Neural cell (in vitro differentiated cells): ENCODE measurements at regions not wholly inside any gene's neighbourhood (a gene's known extent, or its start where the extent isn't known, plus 50 kb on each side); places are given as distances from the start of the nearest gene placed in this dataset.

ENCODE experiments used
- H2AFZ ChIP-seq: fragments of 200-600, 300-800 bp; sonication (generic), shearing (Covaris generic); 2 replicates; pipeline ENCODE4 v1.6.0; 2014; ENCODE audit warnings: low read depth, mild to moderate bottlenecking, antibody characterized with exemption, low read length, moderate library complexity
- H3F3A ChIP-seq: fragments of 200-600 bp; shearing (Covaris generic); 2 replicates; pipeline ENCODE4 v1.6.1; 2016; ENCODE audit warnings: mild to moderate bottlenecking, moderate library complexity, mixed read lengths, antibody characterized with exemption, low read length; ENCODE audit not compliant: insufficient read depth, poor library complexity, severe bottlenecking
- H3K27ac ChIP-seq: fragments of 200-600, 300-800 bp; sonication (generic), shearing (Covaris generic); 2 replicates; pipeline ENCODE4 v1.5.1; 2014; ENCODE audit warnings: mild to moderate bottlenecking, low read length, moderate library complexity
- H3K27me3 ChIP-seq: fragments of 300-800, 200-600 bp; sonication (generic), shearing (Covaris generic); 2 replicates; pipeline ENCODE4 v1.6.0; 2014; ENCODE audit warnings: mild to moderate bottlenecking, low read depth, low read length, moderate library complexity; ENCODE audit not compliant: insufficient read depth
- H3K36me3 ChIP-seq: fragments of 300-800, 200-600 bp; sonication (generic), shearing (Covaris generic); 2 replicates; pipeline ENCODE4 v1.5.1; 2014; ENCODE audit warnings: mild to moderate bottlenecking, antibody characterized with exemption, low read length, moderate library complexity; ENCODE audit not compliant: insufficient read depth
- H3K4me2 ChIP-seq: fragments of 300-800, 200-600 bp; sonication (generic), shearing (Covaris generic); 2 replicates; pipeline ENCODE4 v1.6.0; 2014; ENCODE audit warnings: mild to moderate bottlenecking, low read length
- H3K4me3 ChIP-seq: fragments of 300-800, 200-600 bp; sonication (generic), shearing (Covaris generic); 2 replicates; pipeline ENCODE4 v1.5.1; 2014; ENCODE audit warnings: mild to moderate bottlenecking, low read length, moderate library complexity
- H3K79me2 ChIP-seq: fragments of 200-600 bp; shearing (Covaris generic); replicated peaks from 2 replicates; pipeline ENCODE4 v1.6.0; 2014; ENCODE audit warnings: mild to moderate bottlenecking, low read length, moderate library complexity; ENCODE audit not compliant: insufficient read depth
- H3K9ac ChIP-seq: fragments of 300-800, 200-600 bp; sonication (generic), shearing (Covaris generic); 2 replicates; pipeline ENCODE4 v1.6.1; 2016; ENCODE audit warnings: mild to moderate bottlenecking, low read length, mixed read lengths
- H3K9me2 ChIP-seq: fragments of 200-600 bp; shearing (Covaris generic); 2 replicates; pipeline ENCODE4 v1.6.1; 2016; ENCODE audit warnings: mild to moderate bottlenecking, low read length, mixed read lengths; ENCODE audit not compliant: insufficient read depth
- H3K9me3 ChIP-seq: fragments of 200-600, 300-800 bp; sonication (generic), shearing (Covaris generic); 2 replicates; pipeline ENCODE4 v1.6.1; 2016; ENCODE audit warnings: mild to moderate bottlenecking, mixed run types, low read length, moderate library complexity, mixed read lengths
- H4K20me1 ChIP-seq: fragments of 200-600 bp; shearing (Covaris generic); 2 replicates; pipeline ENCODE4 v1.6.1; 2016; ENCODE audit warnings: mild to moderate bottlenecking, mixed run types; ENCODE audit not compliant: insufficient read depth
- EP300 ChIP-seq: fragments of 450-650 bp; conservative IDR thresholded peaks from 2 replicates; pipeline ENCODE4 v1.6.1; 2014; ENCODE audit warnings: antibody characterized with exemption, mild to moderate bottlenecking, moderate library complexity; ENCODE audit not compliant: poor library complexity, severe bottlenecking
- EZH2 ChIP-seq: fragments of 200-600, 300-800 bp; shearing (Covaris generic), sonication (generic); IDR thresholded peaks from 2 replicates; pipeline ENCODE4 v1.6.1; 2014; ENCODE audit warnings: antibody characterized with exemption, low read length, borderline replicate concordance, mild to moderate bottlenecking; ENCODE audit not compliant: insufficient read depth, poor library complexity, severe bottlenecking
- MXI1 ChIP-seq: fragments of 450-650 bp; conservative IDR thresholded peaks from 2 replicates; pipeline ENCODE4 v1.6.1; 2014; ENCODE audit warnings: antibody characterized with exemption, mild to moderate bottlenecking; ENCODE audit not compliant: poor library complexity, severe bottlenecking
- POLR2AphosphoS5 ChIP-seq: IDR thresholded peaks from 2 replicates; pipeline ENCODE4 v1.6.1; 2012
- RAD21 ChIP-seq: fragments of 450-650 bp; conservative IDR thresholded peaks from 2 replicates; pipeline ENCODE4 v1.6.1; 2014; ENCODE audit warnings: antibody characterized with exemption, mild to moderate bottlenecking, moderate library complexity
- REST ChIP-seq: IDR thresholded peaks from 2 replicates; pipeline ENCODE4 v1.6.1; 2012; ENCODE audit warnings: borderline replicate concordance
- SMC3 ChIP-seq: fragments of 450-650 bp; conservative IDR thresholded peaks from 2 replicates; pipeline ENCODE4 v1.6.1; 2014; ENCODE audit warnings: antibody characterized with exemption, mild to moderate bottlenecking, moderate library complexity; ENCODE audit not compliant: poor library complexity
- TAF1 ChIP-seq: IDR thresholded peaks from 2 replicates; pipeline ENCODE4 v1.6.1; 2012; ENCODE audit warnings: low read depth
- TF ChIP-seq, protein P1 (sequence below): fragments of 450-650 bp; IDR thresholded peaks from 2 replicates; pipeline ENCODE4 v1.5.1; 2014; ENCODE audit warnings: antibody characterized with exemption, mild to moderate bottlenecking, moderate library complexity; ENCODE audit not compliant: poor library complexity, severe bottlenecking

- Histone ChIP-seq H3K9me2 (no peaks in the 10 kb centered on the region), H4K20me1 (no peaks in the 10 kb centered on the region), H3K4me3 (no peak overlapping the region), H3K27ac (no peak overlapping the region), H3F3A (no peaks in the 10 kb centered on the region), H3K9me3 (no peaks in the 10 kb centered on the region), H3K4me2 (no peak overlapping the region), H3K36me3 (no peaks in the 10 kb centered on the region), H3K79me2 (no peaks in the 10 kb centered on the region), H2AFZ (no peak overlapping the region), H3K27me3 (no peaks in the 10 kb centered on the region), H3K9ac (no peak overlapping the region)
- TF ChIP-seq EZH2 = no peak
- no peak for TF ChIP-seq EP300
- TF ChIP-seq REST = no peak
- TF ChIP-seq SMC3 = no peak
- no peak for TF ChIP-seq TAF1
- TF ChIP-seq POLR2AphosphoS5 = no peak
- TF ChIP-seq, protein P1, sequence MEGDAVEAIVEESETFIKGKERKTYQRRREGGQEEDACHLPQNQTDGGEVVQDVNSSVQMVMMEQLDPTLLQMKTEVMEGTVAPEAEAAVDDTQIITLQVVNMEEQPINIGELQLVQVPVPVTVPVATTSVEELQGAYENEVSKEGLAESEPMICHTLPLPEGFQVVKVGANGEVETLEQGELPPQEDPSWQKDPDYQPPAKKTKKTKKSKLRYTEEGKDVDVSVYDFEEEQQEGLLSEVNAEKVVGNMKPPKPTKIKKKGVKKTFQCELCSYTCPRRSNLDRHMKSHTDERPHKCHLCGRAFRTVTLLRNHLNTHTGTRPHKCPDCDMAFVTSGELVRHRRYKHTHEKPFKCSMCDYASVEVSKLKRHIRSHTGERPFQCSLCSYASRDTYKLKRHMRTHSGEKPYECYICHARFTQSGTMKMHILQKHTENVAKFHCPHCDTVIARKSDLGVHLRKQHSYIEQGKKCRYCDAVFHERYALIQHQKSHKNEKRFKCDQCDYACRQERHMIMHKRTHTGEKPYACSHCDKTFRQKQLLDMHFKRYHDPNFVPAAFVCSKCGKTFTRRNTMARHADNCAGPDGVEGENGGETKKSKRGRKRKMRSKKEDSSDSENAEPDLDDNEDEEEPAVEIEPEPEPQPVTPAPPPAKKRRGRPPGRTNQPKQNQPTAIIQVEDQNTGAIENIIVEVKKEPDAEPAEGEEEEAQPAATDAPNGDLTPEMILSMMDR = no peak
- TF ChIP-seq MXI1 = no peak
Measured at GRCh38 chr16:86872131-86872530, 293.8 kb downstream of the FOXL1 start.

DNA sequence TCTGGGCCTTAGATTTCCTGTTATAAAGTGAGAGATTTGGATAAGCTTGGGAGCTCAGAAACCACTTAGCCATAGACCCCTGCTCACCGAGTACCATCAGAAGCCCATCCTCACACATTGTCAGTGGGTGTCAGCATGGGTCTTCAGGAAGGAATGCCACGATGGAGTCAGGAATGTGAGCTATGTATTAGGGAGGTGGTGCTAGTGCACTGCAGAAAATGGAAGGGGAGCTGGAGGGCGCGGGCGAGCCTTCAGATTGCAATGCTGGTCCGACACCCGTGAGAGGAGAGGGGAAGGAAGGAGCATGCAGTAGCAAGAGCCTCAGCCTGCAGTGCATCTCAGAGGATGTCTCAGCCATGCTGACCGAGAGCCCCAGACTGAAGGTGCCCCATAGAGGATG is 294.5 kb downstream of the FOXL1 start:
- no peak overlapping the region for H2AFZ ChIP-seq
- H3K27ac ChIP-seq = no peak overlapping the region
- no peaks in the 10 kb centered on the region for H3K9me3 ChIP-seq
- no peak overlapping the region for H3K9ac ChIP-seq
- H4K20me1 ChIP-seq = no peaks in the 10 kb centered on the region
- no peaks in the 10 kb centered on the region for H3K27me3 ChIP-seq
- no peak overlapping the region for H3K4me2 ChIP-seq
- H3K79me2 ChIP-seq = no peaks in the 10 kb centered on the region
- no peaks in the 10 kb centered on the region for H3F3A ChIP-seq
- H3K4me3 ChIP-seq = no peak overlapping the region
- H3K36me3 ChIP-seq = no peaks in the 10 kb centered on the region
- H3K9me2 ChIP-seq = no peaks in the 10 kb centered on the region
- TF ChIP-seq RAD21 (no peak), SMC3 (no peak), POLR2AphosphoS5 (no peak)

DNA sequence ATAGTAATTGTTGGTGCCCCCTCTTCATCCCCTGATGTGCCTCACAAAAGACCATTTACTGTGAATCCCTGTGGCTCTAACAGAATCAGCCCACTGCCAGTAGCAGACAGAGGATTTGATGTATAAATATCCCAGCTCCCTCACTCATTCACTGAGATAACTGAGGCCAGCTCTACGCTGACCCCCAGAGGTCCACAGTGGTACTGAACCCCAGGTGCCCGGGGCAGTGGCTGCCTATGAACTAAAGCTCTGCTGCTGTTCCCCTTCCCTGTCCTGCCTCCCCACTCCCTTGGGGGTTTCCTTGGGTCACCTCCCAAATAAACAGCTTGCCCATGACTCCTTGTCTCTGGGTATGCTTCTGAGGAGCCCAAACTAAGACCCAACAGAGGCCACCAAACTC is 295.8 kb downstream of the FOXL1 start:
- Histone ChIP-seq H3F3A (no peaks in the 10 kb centered on the region), H3K9ac (no peak overlapping the region), H3K27me3 (no peaks in the 10 kb centered on the region), H3K36me3 (no peaks in the 10 kb centered on the region), H3K9me3 (no peaks in the 10 kb centered on the region), H3K4me2 (no peak overlapping the region), H4K20me1 (no peaks in the 10 kb centered on the region), H3K4me3 (no peak overlapping the region), H3K27ac (no peak overlapping the region), H3K9me2 (no peaks in the 10 kb centered on the region), H2AFZ (no peak overlapping the region), H3K79me2 (no peaks in the 10 kb centered on the region)
- no peak for TF ChIP-seq RAD21
- no peak for TF ChIP-seq TAF1
- no peak for TF ChIP-seq EP300
- no peak for TF ChIP-seq EZH2
- TF ChIP-seq SMC3 = no peak
- no peak for TF ChIP-seq MXI1
- TF ChIP-seq, protein P1 = no peak
- no peak for TF ChIP-seq POLR2AphosphoS5
- no peak for TF ChIP-seq REST
